NCI-H1436 (cell line): ENCODE measurements at regions not wholly inside any gene's neighbourhood (a gene's known extent, or its start where the extent isn't known, plus 50 kb on each side); places are given as distances from the start of the nearest gene placed in this dataset.

Source experiments
- DNase-seq: peaks from one replicate; lab custom pipeline; 2025; lab: John Stamatoyannopoulos, UW

DNA sequence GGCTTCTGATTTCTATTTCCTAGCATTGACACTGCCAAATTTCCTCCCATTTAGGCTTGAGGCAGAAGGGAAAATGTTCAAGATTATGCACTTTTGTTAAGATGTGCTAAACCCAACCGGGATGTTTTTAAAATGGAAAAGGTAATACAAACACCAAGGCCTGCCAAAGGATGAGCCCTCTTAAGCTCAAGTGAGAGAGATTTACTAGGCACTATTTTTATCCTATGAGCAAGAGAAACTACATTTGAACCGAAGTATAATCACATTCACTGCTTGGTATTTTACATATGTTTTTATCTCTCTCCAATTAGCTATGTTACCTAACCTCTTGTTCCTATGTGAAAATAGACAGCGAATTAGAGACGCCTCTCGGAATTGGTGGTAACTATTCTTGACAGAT is 295.8 kb downstream of the GABRB3 start:
- DNase-seq, result no peak

DNA sequence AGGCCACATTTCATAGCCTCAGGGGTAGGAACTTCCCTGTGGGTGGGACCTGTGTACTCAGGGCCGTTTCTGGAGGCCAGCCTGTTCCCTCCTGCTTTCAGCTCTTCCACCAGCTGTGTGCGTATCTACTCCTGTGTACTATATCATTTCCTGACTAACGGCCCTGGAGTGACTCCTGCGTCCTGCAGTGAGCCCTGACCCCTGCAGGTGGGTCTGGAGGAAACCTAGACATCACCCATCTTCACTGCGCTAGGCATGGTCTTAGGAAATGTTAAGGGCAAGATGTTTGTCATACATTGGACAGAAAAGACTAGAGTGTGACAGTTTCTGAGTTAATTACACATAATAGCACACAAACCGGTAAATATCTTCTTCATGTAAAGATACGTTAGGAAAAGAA is 297.3 kb downstream of the GABRB3 start:
- no peak for DNase-seq

DNA sequence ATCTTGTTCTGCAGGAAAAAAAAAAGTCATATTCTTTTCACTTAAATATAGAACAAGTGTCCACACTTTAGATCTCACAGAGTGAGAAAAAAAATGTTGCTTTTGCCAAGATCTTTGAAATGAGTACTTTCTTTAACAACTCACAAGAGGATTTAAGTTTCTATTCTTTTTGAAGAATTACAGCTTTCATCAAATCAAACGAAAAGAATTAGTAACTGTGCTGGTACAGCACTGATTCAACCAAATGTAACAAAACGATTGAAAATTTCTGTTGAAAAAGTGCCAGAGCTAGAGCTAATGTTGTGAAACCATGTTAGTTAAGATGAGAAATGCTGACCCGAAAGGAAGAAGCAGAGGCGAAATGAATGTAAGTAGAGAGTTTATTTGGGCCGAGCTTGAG is 300.2 kb downstream of the GABRB3 start:
- no peak for DNase-seq

DNA sequence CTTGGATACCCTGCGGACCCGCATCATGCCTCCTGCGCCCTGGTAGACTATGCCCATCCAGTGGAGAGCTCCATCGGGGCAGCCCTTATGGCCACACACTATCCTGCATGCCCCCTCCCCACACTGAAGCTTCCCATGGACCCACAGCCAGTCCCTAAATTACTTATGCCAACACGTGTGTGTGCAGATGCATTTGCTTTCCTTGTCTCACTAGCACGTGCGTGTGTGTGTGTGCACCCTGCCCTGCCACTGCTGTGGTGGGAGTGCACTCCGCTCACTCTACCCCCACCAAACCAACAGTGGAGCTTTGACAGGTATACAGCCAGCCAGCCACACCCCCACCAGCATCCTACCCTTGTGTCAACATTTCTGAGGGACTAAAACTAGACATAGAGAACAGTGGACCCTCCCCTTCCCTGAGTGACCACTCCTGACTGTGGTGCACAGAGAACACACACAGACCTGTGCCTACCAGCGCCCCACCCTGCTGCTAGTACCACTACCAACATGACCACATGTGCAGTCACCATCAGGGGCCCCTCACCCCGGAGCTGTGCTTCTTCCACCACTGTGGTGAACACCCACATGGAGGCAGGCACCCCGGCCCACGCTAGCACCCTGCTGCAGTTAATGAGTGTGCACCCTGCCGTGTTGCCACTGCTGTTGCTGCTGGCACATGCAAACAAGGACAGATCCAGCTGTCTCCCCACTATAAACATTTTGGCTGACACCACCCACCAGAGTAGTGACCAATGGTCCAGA is 310.8 kb downstream of the GABRB3 start:
- DNase-seq, result no peak

DNA sequence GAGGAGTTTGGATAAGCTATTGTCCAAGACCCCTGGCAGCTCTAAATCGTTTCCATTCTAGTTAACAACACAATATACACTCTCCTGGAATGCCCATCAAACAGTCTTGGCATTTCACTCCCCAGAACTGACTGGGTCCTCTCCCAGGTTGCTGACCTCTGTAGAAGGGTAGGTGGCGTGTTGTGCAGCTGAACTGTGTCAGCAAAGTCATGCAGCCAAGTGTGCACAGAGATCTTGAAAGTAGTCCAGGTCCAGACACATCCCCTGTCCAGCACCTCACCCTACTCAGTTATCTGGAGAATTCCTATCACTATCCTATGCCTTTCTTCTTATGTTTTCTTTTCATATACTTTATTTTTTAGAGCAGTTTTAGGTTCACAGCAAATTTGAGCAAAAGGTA is 312.7 kb downstream of the GABRB3 start:
- DNase-seq, result no peak

DNA sequence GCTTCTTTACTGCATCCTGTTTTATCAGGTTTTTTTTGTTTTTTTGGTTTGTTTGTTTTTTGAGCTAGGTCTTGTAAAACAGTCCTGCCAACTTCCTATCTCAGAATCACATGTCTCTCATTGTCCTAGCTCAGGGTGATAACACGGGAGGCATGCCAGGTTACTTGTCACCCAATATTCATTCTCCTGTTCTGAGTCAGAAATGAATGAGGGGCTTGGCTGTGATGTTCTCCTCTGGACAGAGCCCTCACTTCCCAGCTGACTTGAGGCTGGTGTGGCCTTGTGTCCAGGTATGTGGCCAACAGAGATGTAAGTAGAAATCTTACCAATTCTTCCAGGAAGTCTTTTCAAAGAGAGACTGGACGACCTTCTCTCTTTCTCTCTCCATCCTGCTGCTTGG is 317.0 kb downstream of the GABRB3 start:
- DNase-seq, result no peak

DNA sequence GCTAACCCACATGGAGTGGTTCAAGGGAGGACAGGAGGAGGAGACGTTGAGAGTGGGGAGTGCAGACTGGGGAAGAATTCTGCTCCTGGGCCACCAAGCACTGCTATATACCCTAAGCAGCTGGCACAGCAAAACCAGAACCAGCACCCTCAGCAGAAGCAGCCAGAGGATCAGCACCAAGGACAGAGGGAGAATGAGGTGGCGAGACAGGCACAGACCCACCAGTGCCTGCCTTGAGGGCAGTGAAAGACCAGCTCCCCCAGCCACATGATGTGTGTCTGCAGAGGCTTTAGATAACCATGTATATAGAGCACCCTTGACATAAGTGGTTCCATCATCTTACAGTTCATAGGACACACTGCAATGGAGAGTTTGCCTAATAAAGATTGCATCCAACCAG is 319.0 kb downstream of the GABRB3 start:
- no peak for DNase-seq

DNA sequence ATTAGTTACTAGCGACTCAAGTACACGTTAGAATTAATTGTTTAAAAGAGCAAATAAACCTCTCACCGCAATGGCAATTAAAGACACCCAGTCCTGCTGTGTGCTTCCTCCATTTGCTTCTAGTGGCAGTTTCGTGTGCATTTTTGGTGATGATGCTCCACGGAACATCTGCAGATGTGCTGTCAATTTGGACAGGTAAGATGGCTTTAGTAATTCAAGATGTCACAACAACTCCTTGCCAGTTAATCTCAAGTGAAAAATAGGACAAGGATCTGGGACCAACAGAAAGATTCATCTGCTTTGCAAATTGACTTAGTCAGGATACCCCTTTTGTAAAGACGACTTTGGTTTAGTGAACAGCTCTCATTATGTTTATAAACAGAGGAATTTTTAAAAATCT is 320.9 kb downstream of the GABRB3 start:
- no peak for DNase-seq

DNA sequence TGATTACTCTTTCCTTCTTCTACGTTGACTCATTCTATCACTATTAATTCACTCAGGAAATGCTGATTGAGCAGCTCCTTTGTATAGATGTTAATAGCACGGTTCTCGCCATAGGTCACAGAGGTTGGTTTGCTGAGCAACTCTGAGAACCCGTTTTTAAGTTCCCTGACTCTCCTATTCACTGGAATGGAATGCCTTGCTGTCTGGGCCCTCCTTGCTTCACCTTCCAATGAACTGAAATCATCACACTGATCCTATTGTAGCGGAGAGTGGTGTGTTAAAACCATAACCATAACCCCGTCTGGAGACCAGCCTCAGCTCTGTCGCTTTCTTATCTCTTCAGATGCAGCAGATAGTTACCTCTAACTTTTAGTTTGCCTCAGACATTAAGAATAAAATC is 323.6 kb downstream of the GABRB3 start:
- no peak for DNase-seq

DNA sequence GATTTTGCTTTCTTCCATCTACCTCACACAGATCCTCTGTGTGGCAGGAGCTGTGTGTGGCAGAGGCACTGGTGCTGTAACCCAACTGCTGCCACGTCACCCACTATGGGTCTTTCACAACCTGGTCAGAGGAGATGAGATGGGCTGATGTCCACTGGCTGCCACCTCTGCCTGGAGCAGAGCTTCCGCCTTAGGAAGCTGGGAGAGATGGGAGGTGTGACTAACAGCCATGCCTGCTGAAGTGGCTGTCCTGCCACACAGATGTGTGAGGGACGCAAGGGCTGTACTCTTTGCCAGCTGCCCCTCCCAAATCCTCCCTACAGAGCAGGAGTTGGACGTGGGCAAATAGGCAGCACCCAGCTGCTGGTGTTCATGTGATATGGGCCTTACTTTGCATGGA is 329.5 kb downstream of the GABRB3 start:
- DNase-seq, result no peak

DNA sequence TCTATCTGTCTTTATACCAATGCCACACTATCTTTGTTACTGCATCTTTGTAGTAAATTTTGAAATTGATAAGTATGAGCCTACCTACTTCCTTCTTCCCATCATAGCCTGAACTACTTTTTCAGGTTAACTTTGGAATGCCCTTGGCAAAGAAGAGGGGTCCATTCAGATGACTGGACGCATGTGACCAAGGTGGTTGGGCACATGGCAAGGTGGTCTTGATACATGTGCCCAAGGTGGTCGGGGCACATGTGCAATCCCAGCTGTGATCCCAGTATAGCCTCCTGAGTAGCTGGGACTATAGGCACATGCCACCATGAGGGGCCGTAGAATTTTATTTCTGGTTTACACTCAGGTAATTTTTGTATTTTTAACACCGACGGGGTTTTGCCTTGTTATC is 330.2 kb downstream of the GABRB3 start:
- no peak for DNase-seq

DNA sequence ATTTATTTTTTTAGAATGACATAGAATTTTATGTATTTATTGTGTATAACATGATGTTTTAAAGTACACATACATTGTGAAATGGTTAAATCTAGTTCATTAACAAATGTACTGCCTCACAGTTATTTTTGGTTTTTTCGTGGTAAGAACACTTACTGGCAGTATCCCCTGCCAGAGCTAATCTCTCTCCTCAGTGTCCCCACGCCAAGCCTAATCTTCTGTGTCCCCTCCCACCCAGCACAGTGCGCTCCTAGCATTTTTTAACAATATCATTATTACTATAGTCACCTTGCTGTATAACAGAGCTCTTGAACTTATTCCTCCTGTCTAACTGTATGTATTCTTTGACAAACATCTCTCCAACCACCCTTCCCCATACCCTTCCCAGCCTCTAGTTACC is 333.2 kb downstream of the GABRB3 start:
- no peak for DNase-seq

DNA sequence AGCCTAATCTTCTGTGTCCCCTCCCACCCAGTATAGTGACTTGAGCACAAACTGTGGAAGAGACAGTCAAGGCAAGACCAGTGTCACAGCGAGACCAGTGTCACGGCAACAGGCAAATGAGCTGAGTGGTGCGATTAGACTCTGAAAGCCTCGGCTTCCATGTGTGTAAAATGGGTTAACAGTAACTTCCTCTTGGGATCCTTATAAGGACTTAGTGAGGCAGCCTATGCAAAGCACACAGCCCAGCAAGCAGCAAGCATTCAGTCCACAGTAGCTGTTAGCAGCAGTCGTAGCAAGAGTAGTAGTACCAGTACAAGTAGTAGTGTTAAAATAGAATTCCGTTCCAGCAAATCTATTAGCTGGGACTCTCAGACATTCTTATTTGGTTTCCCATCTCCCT is 334.1 kb downstream of the GABRB3 start:
- DNase-seq, result no peak

DNA sequence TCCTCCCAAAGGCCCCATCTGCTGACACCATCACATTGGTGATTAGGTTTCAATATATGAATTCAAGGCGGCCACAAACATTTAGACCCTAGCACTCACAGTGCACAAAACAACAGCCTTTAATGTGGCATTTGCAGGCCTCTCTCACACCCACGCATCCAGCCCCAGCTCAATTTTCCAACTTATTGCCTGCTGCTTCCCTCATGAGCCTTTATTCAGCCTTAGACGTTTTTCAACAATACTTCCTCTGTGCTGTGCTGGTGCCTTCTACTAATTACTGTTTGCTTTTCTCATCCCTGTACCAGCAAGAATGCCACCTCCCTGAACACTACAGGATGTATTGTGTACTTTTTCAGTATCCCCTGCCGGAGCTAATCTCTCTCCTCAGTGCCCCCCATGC is 334.6 kb downstream of the GABRB3 start:
- DNase-seq, result no peak

DNA sequence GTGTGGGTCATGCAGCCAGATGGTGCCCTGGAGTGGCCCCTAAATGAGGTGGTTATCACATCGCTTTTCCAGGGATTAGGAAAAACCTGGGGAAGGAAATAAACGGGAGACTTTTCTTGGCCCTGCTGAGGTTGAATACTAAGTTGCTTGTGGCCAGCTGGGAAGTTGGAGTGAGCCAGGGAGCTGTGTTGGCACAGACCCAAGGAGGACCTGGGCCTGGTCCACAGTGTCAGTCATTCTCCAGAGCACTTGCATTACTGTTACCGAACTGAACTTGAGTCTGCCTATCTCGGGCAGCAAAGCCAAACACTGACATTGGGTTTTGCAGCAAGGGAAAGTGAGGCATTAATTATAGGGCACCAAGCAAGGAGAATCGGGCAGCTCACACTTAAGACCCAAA is 339.0 kb downstream of the GABRB3 start:
- DNase-seq, result no peak

DNA sequence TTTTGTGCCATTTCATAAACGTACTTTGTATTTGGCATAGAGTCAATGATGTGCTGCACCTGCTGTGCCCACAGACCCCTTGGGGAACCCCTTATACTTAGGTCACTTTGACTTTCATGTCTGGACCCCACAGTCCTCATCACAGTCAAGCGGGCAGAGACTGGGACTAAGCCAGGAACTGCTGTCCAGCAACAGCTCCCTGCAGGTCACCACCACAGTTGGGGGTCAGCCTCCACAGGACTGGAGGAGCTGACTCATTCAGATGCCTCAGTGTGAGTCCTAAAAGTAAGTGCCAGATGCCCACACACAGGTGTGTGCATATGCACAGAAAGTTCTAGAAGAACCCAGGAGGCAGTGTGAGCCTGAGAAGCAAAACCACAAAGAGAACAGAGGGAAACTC is 339.8 kb downstream of the GABRB3 start:
- no peak for DNase-seq

DNA sequence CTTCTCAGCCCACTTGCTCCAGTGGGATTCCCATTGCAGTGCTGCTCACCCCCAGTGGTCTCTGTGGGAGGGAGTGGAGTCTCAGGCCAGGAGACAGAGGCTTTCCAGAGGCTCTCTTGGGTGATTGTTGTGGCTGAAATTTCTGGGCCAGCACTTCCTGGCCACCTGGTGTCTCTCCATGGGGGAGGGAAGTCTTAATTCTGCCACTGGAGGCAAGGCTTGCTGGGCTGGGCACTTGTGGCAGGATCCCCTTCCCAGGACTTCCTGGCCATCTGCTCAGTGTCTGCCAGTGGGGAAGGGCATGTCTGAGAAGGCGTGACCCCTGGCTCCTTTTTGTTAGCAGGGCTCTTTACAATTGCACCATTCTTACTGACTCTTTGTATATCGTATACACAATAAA is 351.8 kb downstream of the GABRB3 start:
- DNase-seq, result no peak

DNA sequence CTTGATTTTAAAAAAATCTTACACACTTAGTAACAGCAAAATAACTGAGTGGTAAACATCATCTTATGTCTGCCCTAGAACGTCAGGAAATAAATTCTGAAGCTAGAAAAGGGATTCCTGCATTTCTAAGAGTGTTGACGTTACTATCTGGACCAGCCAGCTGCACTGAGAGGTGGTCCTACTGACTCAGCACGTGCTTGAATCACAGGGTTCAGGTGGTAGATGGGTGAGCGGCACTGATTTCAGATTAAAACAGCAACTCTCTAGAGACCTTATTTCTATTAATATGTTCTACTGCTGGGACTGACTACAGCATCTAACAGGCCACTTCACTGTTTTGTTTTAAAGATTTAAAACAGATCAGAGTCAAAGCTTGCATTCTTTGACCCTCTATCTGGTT is 377.2 kb downstream of the GABRB3 start:
- no peak for DNase-seq

DNA sequence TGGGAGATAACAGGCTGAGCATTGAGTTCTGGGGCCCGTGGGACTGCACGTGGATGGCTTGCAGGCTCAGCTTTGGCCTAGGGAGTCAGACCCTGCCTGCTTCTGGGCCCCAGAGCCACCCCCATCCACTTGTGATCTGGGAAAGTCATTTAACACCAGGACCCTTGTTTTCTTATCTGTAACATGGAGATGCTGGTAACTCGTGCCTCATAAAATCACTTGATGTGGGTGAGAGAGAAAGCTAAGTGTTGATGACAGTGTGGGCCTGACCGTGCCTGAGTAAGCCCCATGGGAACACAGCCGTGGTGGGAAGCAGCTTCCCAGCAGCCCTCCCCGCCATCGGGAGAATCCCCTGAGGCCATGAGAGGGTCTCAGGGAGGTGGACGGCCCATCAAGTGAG is 378.1 kb downstream of the GABRB3 start:
- no peak for DNase-seq

DNA sequence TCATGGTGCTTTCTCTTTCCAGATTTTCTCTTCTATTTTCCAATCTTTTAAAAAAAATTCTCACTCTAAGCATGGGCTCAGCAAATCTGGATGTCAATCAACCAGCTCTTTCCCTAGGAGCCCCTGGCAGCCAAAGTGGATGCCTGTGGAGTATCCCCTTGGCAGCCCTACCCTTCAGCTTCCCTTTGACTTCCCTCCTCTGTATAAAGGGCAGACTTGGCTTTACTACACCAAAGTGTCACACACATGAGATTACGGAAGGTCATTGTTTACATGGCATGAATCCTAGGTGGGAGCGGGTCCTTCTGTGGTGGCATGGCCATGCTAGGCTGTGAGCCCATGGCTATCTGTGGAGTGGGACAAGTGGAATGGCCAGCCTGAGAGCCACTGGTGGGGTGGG is 379.9 kb downstream of the GABRB3 start:
- no peak for DNase-seq

DNA sequence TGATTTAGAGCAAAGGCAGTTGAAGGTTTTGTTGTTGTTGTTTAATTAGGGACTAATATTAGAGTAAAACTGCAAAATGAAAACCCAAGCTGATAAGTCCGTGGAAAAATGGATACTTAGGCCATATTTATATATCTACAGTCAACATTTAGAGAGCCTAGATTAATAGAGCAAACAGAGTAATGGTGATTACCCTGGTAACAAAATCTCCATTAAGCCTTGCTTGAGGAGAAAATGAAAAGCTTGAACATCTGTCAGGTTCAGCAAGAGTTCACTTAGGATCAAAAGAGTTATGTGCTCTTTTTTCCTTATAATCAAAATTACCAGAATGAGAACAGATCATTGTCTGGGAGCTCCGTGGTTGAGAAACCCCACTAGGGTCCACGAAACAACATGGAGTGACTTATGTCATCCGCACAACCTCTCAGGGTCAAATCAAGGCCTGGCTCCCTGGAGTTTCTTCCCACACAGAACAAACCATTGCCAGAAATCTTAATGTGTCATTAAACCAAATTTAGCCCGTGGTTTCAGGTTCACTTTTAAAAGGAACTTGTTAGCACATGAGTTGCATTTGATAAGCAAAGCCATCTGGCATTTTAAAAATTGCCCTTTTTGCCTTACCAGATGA is 381.2 kb downstream of the GABRB3 start:
- no peak for DNase-seq

DNA sequence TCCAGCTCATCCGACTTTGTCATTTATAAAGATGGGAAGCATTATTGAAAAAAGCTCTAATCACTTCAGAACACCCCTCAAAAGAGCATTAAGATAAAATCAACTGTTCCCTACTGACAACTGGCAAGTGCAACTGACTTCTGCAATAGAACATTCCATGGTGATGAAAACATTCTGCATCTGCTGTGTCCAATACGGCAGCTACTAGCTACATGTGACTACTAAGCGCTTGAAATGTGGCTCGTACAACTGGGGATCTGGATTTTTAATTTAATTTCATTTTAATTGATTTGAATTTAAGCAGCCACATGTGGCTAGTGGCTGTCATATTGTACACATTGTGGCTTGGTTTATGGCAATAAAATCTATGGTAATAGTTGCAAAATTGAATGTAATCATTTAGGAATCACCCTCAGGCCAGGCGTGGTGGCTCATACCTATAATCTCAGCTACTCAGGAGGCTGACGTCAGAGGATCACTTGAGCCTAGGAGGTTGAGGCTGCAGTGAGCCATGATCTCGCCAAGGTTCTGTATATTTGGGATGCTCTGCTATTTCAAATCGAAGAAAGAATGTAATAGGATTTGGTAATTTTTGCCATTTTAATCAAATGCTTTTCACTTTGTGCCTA is 390.3 kb downstream of the GABRB3 start:
- no peak for DNase-seq

DNA sequence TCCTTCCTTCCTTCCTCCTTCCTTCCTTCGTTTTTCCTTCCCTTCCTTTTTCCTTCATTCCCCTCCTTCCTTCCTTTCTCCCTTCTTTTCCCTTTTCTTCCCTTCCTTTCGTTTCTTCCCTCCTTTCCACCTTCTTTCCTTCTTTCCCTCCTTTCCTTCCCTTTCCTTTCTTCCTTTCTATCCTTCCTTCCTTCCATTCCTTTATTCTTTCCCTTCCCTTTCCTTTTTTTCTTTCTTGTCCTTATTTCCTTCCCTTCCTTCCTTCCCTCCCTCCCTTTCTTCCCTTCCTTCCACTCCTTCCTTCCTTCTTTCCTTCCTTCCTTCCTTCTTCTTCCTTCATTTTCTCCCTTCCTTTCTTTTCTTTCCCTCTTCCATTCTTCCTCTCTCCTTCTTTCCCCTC is 394.6 kb downstream of the GABRB3 start:
- no peak for DNase-seq

DNA sequence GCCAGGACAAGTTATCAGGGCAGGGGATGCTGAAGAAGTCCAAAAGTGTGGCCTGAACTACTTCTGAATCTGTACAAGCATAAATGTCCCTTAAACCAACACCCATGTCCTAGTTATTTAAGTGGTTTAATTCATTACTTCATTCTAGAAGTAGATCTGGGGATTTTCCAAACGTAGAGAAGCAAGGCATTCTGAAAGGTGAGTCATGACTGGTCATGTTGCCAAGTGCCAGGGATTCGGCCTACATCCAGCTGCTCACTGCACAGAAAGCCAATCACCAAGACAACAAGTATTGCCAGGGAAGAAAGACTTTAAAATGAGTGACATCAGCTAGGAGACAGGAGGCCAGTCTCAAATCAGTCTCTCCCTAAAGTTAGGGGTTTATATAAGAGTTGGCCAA is 396.6 kb downstream of the GABRB3 start:
- no peak for DNase-seq
